Transverse colon (tissue), 4 donors: ENCODE measurements at regions not wholly inside any gene's neighbourhood (a gene's known extent, or its start where the extent isn't known, plus 50 kb on each side); places are given as distances from the start of the nearest gene placed in this dataset.

Source experiments
- DNase-seq: peaks from one replicate; pipeline ENCODE4 v3.0.0-alpha.2; 2019
- H3K27ac ChIP-seq, 4 donors: fragments of 200-600 bp; sonication (generic); 2 replicates each; pipeline ENCODE4 v1.5.1; 2016 to 2018; ENCODE audit warnings: inconsistent platforms in 4 of 4
- H3K27me3 ChIP-seq: fragments of 200-600 bp; sonication (generic); 2 replicates; pipeline ENCODE4 v1.5.1; 2017; ENCODE audit warnings: inconsistent platforms
- H3K36me3 ChIP-seq, 4 donors: fragments of 200-600 bp; sonication (generic); 2 replicates each; pipeline ENCODE4 v1.5.1; 2017 to 2019; ENCODE audit warnings: inconsistent platforms in 4 of 4
- H3K4me1 ChIP-seq, 4 donors: fragments of 200-600 bp; sonication (generic); 2 replicates each; pipeline ENCODE4 v1.5.1; 2017 to 2020; ENCODE audit warnings: inconsistent platforms in 4 of 4
- H3K4me3 ChIP-seq, 4 donors: fragments of 200-600 bp; sonication (generic); 1 replicate in 1 of 4; 2 replicates in 3 of 4; pipeline versions ENCODE4 v1.5.1 to v1.6.1; 2017 to 2019; ENCODE audit warnings: inconsistent platforms in 4 of 4
- H3K9me3 ChIP-seq, 2 donors: fragments of 200-600 bp; sonication (generic); 2 replicates each; pipeline ENCODE4 v1.5.1; 2017 to 2019; ENCODE audit warnings: inconsistent platforms in 2 of 2
- EP300 ChIP-seq: sonication (generic); formaldehyde crosslinking; IDR thresholded peaks from one replicate; pipeline ENCODE4 v1.6.1; 2017; ENCODE audit warnings: antibody characterized with exemption, low read depth
- POLR2A ChIP-seq: fragments of 450-650 bp; IDR thresholded peaks from one replicate; pipeline ENCODE4 v1.6.1; 2016; ENCODE audit warnings: antibody characterized with exemption, mild to moderate bottlenecking, moderate library complexity
- POLR2AphosphoS5 ChIP-seq, 3 donors: sonication (generic); formaldehyde crosslinking; IDR thresholded peaks; one replicate each; pipeline ENCODE4 v1.6.1; 2016; ENCODE audit warnings: antibody characterized with exemption in 3 of 3
- WGBS, 2 donors: methylation state at CpG; one replicate each; pipeline ENCODE4 v1.1.5; 2018; ENCODE audit warnings: low coverage in 1 of 2; 5-methylcytosine and 5-hydroxymethylcytosine counted together
- in situ Hi-C, 4 donors: fragments of 200-750 bp; cut with MboI; loops; one replicate each; pipeline versions ENCODE4 v1.15.0 to v1.15.1; 2017; ENCODE audit warnings: low sequenced_read_pairs in 3 of 4, low pct_ligation_motif_present in 1 of 4, low pct_unique_long_range_greater_than_20kb in 1 of 4
- intact Hi-C: fragments of 100-400 bp; cut with DNase I; formaldehyde crosslinking; loops from one replicate; pipeline ENCODE4 v1.15.1; 2023; ENCODE audit warnings: low total_unique reads
- TF ChIP-seq, protein P1 (sequence below), 5 experiments: fragments of 200-600 bp in 3 of 5; fragments of 450-650 bp in 2 of 5; sonication (generic) in 3 of 5; IDR thresholded peaks; 1 replicate in 2 of 5; 2 replicates in 3 of 5; pipeline ENCODE4 v1.5.1; 2016 to 2017; ENCODE audit warnings: antibody characterized with exemption in 5 of 5, inconsistent platforms in 3 of 5, mild to moderate bottlenecking in 2 of 5, moderate library complexity in 1 of 5

DNA sequence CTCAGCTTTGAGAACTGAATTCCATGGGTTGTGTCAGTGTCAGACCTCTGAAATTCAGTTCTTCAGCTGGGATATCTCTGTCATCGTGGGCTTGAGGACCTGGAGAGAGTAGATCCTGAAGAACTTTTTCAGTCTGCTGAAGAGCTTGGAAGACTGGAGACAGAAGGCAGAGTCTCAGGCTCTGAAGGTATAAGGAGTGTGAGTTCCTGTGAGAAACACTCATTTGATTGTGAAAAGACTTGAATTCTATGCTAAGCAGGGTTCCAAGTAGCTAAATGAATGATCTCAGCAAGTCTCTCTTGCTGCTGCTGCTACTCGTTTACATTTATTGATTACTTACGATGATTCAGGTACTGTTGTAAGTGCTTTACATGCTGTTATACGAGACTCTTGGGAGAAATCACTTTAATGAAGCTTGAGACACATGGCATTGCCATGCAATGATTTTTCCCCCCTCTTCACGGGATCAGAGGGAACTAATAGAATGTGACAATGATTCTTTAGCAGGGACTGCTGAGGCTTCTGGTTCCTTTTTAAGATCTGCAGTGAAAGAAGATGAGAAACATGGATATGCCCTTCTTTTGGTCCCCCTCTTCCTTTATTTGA, 63.8 kb downstream of the PTTG1 start:
- intact Hi-C loops, result no loop called here
- Histone ChIP-seq H3K27me3 (no peaks in the 10 kb centered on the region), H3K27ac (no peak overlapping the region), H3K36me3 (no peaks in the 10 kb centered on the region), H3K4me3 (no peak overlapping the region), H3K4me1 (peaks cover 0 to 11% (median 1%) of the 10 kb centered on the region in 4 donors), H3K9me3 (no peaks in the 10 kb centered on the region)
- in situ Hi-C loops, result loop anchor here in 1 of 4 donors (25.0 kb wide), 1 partner anchor 302 kb away; no protein-coding TSS in a partner anchor
- WGBS, 2 donors, result 50 to 80% methylated on average over 1 to 5 of the region's 5 CpGs
- TF ChIP-seq, protein P1, sequence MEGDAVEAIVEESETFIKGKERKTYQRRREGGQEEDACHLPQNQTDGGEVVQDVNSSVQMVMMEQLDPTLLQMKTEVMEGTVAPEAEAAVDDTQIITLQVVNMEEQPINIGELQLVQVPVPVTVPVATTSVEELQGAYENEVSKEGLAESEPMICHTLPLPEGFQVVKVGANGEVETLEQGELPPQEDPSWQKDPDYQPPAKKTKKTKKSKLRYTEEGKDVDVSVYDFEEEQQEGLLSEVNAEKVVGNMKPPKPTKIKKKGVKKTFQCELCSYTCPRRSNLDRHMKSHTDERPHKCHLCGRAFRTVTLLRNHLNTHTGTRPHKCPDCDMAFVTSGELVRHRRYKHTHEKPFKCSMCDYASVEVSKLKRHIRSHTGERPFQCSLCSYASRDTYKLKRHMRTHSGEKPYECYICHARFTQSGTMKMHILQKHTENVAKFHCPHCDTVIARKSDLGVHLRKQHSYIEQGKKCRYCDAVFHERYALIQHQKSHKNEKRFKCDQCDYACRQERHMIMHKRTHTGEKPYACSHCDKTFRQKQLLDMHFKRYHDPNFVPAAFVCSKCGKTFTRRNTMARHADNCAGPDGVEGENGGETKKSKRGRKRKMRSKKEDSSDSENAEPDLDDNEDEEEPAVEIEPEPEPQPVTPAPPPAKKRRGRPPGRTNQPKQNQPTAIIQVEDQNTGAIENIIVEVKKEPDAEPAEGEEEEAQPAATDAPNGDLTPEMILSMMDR (IDR thresholded peaks at IDR 0.05), result no peak
- TF ChIP-seq POLR2AphosphoS5 (IDR thresholded peaks at IDR 0.05) (no peak), POLR2A (no peak), EP300 (no peak)
- no peak for DNase-seq

DNA sequence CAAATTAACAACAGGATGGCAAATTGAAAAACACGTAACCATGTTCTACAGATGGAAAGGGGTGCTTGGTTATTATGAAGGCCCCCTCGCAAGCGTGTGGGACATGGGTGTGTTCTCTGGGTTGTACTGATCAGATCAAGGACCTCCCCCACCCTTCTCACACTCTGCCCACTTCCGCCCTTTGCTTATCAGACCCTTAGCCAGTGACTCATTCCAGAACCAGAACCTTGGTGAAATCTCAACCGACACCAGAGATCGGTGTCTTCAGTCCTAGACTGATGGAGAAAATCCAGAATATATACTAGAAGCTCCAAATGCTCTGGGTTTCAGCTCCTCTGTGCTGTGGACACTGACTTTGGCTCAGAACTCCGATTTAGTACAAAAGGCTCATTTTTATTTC, 64.9 kb downstream of the PTTG1 start:
- H3K27me3 ChIP-seq, result no peaks in the 10 kb centered on the region
- no peaks in the 10 kb centered on the region for H3K36me3 ChIP-seq
- no peak for DNase-seq
- in situ Hi-C loops (loop anchor here in 1 of 4 donors (25.0 kb wide), 1 partner anchor 301 kb away; no protein-coding TSS in a partner anchor), intact Hi-C loops (no loop called here)
- 86 to 96% methylated on average over 3 to 7 of the region's 7 CpGs for WGBS, 2 donors
- no peaks in the 10 kb centered on the region for H3K9me3 ChIP-seq
- TF ChIP-seq POLR2A (no peak), EP300 (no peak), POLR2AphosphoS5 (IDR thresholded peaks at IDR 0.05) (no peak)
- TF ChIP-seq, protein P1 (IDR thresholded peaks at IDR 0.05), result no peak
- H3K27ac ChIP-seq, result no peak overlapping the region
- H3K4me3 ChIP-seq, result no peak overlapping the region
- H3K4me1 ChIP-seq, result no peaks in the 10 kb centered on the region

DNA sequence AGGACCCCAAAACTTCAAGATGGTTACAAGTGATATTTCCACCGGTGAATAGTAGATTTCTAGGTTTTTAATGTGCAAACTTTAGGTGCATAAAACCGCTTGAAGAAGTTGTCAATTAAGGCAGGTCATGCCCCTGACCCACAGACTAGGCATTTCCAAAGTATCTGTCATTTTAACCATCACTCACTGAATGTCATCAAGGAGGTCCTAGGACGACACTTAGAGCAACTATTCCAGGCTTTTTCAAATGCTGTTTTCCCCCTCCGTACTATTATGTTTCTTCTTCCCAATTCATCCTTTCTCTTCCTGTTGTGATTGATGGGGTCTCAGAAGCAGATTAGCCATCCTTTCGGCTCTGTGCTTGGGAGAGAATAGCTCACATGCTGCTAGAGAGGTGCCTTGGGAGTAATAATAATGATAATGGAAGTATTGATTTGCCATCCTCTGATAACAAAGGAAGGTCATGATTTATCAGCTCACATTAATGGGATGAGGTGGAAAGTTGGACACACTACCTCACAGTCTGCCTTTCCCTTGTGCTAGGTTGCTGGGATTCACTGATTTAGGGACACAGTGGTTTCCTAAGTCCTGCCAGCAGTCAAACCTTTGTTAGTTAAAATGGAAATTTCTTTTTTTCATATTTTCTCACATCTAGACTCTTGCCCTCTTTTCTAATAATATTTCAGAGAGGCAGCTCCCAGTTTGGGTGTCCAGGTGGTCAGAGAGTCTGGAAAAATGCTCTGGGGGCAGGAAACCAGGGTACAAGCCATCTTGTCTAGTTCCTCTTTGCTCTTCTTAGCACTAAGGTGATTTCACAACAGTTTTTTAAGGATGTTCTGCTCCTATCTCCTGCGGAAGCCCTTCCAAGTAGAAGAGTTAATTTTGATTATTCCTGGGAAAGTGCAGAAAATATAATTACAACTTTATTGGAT, 67.0 kb downstream of the PTTG1 start:
- no peaks in the 10 kb centered on the region for H3K4me1 ChIP-seq
- no peaks in the 10 kb centered on the region for H3K36me3 ChIP-seq
- H3K27ac ChIP-seq, result no peak overlapping the region
- H3K9me3 ChIP-seq, result no peaks in the 10 kb centered on the region
- no peak overlapping the region for H3K4me3 ChIP-seq
- no peaks in the 10 kb centered on the region for H3K27me3 ChIP-seq
- 78 to 87% methylated on average over 5 to 6 of the region's 6 CpGs for WGBS, 2 donors
- intact Hi-C loops (no loop called here), in situ Hi-C loops (loop anchor here in 1 of 4 donors (25.0 kb wide), 1 partner anchor 299 kb away; no protein-coding TSS in a partner anchor)
- DNase-seq, result no peak
- TF ChIP-seq, protein P1 (IDR thresholded peaks at IDR 0.05), result no peak
- no peak for TF ChIP-seq POLR2A
- TF ChIP-seq EP300, result no peak
- TF ChIP-seq POLR2AphosphoS5 (IDR thresholded peaks at IDR 0.05), result no peak

DNA sequence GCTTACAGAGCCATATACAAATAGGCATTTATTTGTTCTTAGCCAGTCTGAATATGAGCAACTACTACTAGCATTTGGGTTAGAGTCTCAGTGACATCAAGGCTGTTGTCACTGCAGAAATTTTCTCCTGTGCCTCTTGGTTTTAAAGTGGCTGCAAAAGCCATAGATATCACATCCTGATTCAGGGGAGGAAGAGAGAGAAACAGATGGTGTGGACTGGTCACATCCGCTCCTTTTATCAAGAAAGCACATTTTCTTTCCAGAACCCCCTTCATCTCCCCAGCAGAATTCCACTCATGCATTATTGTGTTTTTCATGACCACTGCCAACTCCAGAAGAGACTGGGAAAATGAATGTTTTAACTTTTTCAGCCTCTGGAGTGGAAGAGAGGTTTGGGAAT, 69.8 kb downstream of the PTTG1 start:
- in situ Hi-C loops, result loop anchor here in 1 of 4 donors (25.0 kb wide), 1 partner anchor 296 kb away; no protein-coding TSS in a partner anchor
- TF ChIP-seq POLR2AphosphoS5 (IDR thresholded peaks at IDR 0.05) (no peak), EP300 (no peak)
- DNase-seq, result no peak

More for the DNA sequence above, 69.8 kb downstream of the PTTG1 start:
- Histone ChIP-seq H3K36me3 (no peaks in the 10 kb centered on the region), H3K27me3 (no peaks in the 10 kb centered on the region), H3K27ac (no peak overlapping the region), H3K4me1 (no peaks in the 10 kb centered on the region), H3K4me3 (no peak overlapping the region), H3K9me3 (no peaks in the 10 kb centered on the region)
- intact Hi-C loops, result no loop called here
- WGBS, 2 donors, result 94% methylated on average over 1 of the region's 1 CpG; no CpG with 5 or more reads in 1 of the 2 donors
